IMR-90 (cell line): ENCODE measurements at regions not wholly inside any gene's neighbourhood (a gene's known extent, or its start where the extent isn't known, plus 50 kb on each side); places are given as distances from the start of the nearest gene placed in this dataset.

Experiments used
- ATAC-seq: fragments of 200-7000 bp; cut with Tn5 transposase; 2 replicates; pipeline ENCODE4 v1.9.1; 2020; ENCODE audit warnings: low read depth, mild to moderate bottlenecking, moderate library complexity
- BruUV-seq: library from RNA; stranded (reverse); fragments of 400-500 nt; replicated peaks from 2 replicates; lab custom pipeline; 2021; lab: Mats Ljungman, UMichigan
- CTCF ChIA-PET: fragments of 300-600 bp; formaldehyde crosslinking; extraction: SDS; loops from one replicate; lab custom pipeline; 2021; ENCODE audit warnings: antibody characterized with exemption; lab: Yijun Ruan, JAX
- POLR2A ChIA-PET: fragments of 300-600 bp; sonication (Branson Sonifier 250); formaldehyde crosslinking; loops from one replicate; lab custom pipeline; 2022; ENCODE audit warnings: antibody characterized with exemption; ENCODE audit not compliant: unreplicated experiment; lab: Charles Lee
- DNase-seq: peaks from one replicate; pipeline ENCODE4 v3.0.0; 2013
- H2AFZ ChIP-seq: replicated peaks from 2 replicates; pipeline ENCODE3; 2013; ENCODE audit warnings: low read length, mild to moderate bottlenecking; ENCODE audit not compliant: poor library complexity
- H2AK5ac ChIP-seq: 2 replicates; pipeline ENCODE4 v1.6.1; 2013; ENCODE audit warnings: low read depth, low read length, inconsistent platforms
- H2AK9ac ChIP-seq: replicated peaks from 2 replicates; pipeline ENCODE3; 2013; ENCODE audit warnings: mild to moderate bottlenecking, low read depth, low read length, moderate library complexity; ENCODE audit not compliant: poor library complexity
- H2BK120ac ChIP-seq: 2 replicates; pipeline ENCODE4 v1.6.1; 2013; ENCODE audit warnings: low read depth, low read length, inconsistent platforms
- H2BK15ac ChIP-seq: 3 replicates; pipeline ENCODE4 v1.6.1; 2013; ENCODE audit warnings: low read depth, low read length, inconsistent platforms
- H2BK20ac ChIP-seq: 2 replicates; pipeline ENCODE4 v1.6.1; 2013; ENCODE audit warnings: low read depth, mild to moderate bottlenecking, inconsistent platforms, low read length, moderate library complexity
- H2BK5ac ChIP-seq: 2 replicates; pipeline ENCODE4 v1.6.1; 2013; ENCODE audit warnings: mild to moderate bottlenecking, low read depth, low read length, inconsistent platforms; ENCODE audit not compliant: poor library complexity, severe bottlenecking
- H3K14ac ChIP-seq: replicated peaks from 2 replicates; pipeline ENCODE4 v1.6.1; 2013; ENCODE audit warnings: low read depth, low read length, inconsistent platforms
- H3K18ac ChIP-seq: 2 replicates; pipeline ENCODE4 v1.6.1; 2013; ENCODE audit warnings: low read depth, low read length, control low read depth
- H3K23ac ChIP-seq: 2 replicates; pipeline ENCODE4 v1.6.1; 2013; ENCODE audit warnings: low read depth, low read length, inconsistent platforms
- H3K27ac ChIP-seq: 2 replicates; pipeline ENCODE4 v1.5.1; 2013; ENCODE audit warnings: mild to moderate bottlenecking, control low read depth, low read length; ENCODE audit not compliant: insufficient read depth
- H3K27me3 ChIP-seq: 2 replicates; pipeline ENCODE4 v1.6.1; 2013; ENCODE audit warnings: low read length; ENCODE audit not compliant: control insufficient read depth, insufficient read depth
- H3K36me3 ChIP-seq: 2 replicates; pipeline ENCODE4 v1.6.1; 2013; ENCODE audit warnings: low read length, mixed read lengths; ENCODE audit not compliant: control insufficient read depth, insufficient read depth
- H3K4ac ChIP-seq: 2 replicates; pipeline ENCODE4 v1.6.1; 2013; ENCODE audit warnings: low read depth, low read length, inconsistent platforms
- H3K4me1 ChIP-seq: 2 replicates; pipeline ENCODE4 v1.6.1; 2013; ENCODE audit warnings: low read length, mixed read lengths; ENCODE audit not compliant: control insufficient read depth, insufficient read depth
- H3K4me2 ChIP-seq: 2 replicates; pipeline ENCODE4 v1.6.1; 2013; ENCODE audit warnings: low read depth, mild to moderate bottlenecking, control low read depth, low read length, moderate library complexity
- H3K4me3 ChIP-seq: 2 replicates; pipeline ENCODE4 v1.5.1; 2013; ENCODE audit warnings: low read depth, mild to moderate bottlenecking, control low read depth, low read length, moderate library complexity; ENCODE audit not compliant: insufficient read depth
- H3K56ac ChIP-seq: 2 replicates; pipeline ENCODE4 v1.6.1; 2013; ENCODE audit warnings: low read length, inconsistent platforms; ENCODE audit not compliant: insufficient read depth; ENCODE audit errors: extremely low read depth
- H3K79me1 ChIP-seq, 2 experiments: 2 replicates each; pipeline ENCODE4 v1.6.1; 2013; ENCODE audit warnings: low read length in 2 of 2, inconsistent platforms in 1 of 2, low read depth in 1 of 2
- H3K9ac ChIP-seq: 2 replicates; pipeline ENCODE4 v1.6.1; 2013; ENCODE audit warnings: low read depth, low read length, control low read depth
- H3K9me1 ChIP-seq: 2 replicates; pipeline ENCODE4 v1.6.1; 2013; ENCODE audit warnings: low read length, inconsistent platforms; ENCODE audit not compliant: insufficient read depth
- H3K9me3 ChIP-seq: 2 replicates; pipeline ENCODE4 v1.6.1; 2013; ENCODE audit warnings: low read length; ENCODE audit not compliant: control insufficient read depth, insufficient read depth
- H4K20me1 ChIP-seq: 2 replicates; pipeline ENCODE4 v1.6.1; 2013; ENCODE audit warnings: low read length, inconsistent platforms; ENCODE audit not compliant: insufficient read depth
- H4K5ac ChIP-seq: 2 replicates; pipeline ENCODE4 v1.6.1; 2013; ENCODE audit warnings: mild to moderate bottlenecking, low read depth, low read length, control low read depth
- H4K8ac ChIP-seq, 2 experiments: 2 replicates each; pipeline ENCODE4 v1.6.1; 2013; ENCODE audit warnings: low read depth in 2 of 2, low read length in 2 of 2, control low read depth in 1 of 2, inconsistent platforms in 1 of 2
- H4K91ac ChIP-seq: 2 replicates; pipeline ENCODE4 v1.6.1; 2013; ENCODE audit warnings: low read depth, low read length, inconsistent platforms; ENCODE audit not compliant: insufficient read depth
- BHLHE40 ChIP-seq: fragments of 150-350 bp; IDR thresholded peaks from 2 replicates; pipeline ENCODE4 v1.6.1; 2016; ENCODE audit warnings: mild to moderate bottlenecking, low read depth, low read length
- CEBPB ChIP-seq: IDR thresholded peaks from 2 replicates; pipeline ENCODE4 v1.6.1; 2012; ENCODE audit warnings: low read depth, low read length, improper control_type of control experiment
- CHD1 ChIP-seq: IDR thresholded peaks from 2 replicates; pipeline ENCODE4 v1.6.1; 2012; ENCODE audit warnings: low read depth, low read length, improper control_type of control experiment
- FOS ChIP-seq: fragments of 150-350 bp; IDR thresholded peaks from 2 replicates; pipeline ENCODE4 v1.6.1; 2016; ENCODE audit warnings: low read depth, low read length
- MAZ ChIP-seq: IDR thresholded peaks from 2 replicates; pipeline ENCODE4 v1.6.1; 2012; ENCODE audit warnings: low read depth, mild to moderate bottlenecking, low read length, improper control_type of control experiment, moderate library complexity, borderline replicate concordance
- MXI1 ChIP-seq: IDR thresholded peaks from 2 replicates; pipeline ENCODE4 v1.6.1; 2012; ENCODE audit warnings: low read depth, mild to moderate bottlenecking, low read length, moderate library complexity, borderline replicate concordance
- POLR2A ChIP-seq: IDR thresholded peaks from 2 replicates; pipeline ENCODE4 v1.6.1; 2012; ENCODE audit warnings: mild to moderate bottlenecking, low read depth, low read length
- RCOR1 ChIP-seq: IDR thresholded peaks from 2 replicates; pipeline ENCODE4 v1.6.1; 2012; ENCODE audit warnings: mild to moderate bottlenecking, low read length, improper control_type of control experiment; ENCODE audit not compliant: insufficient replicate concordance
- RFX5 ChIP-seq: IDR thresholded peaks from 2 replicates; pipeline ENCODE4 v1.8.0; 2012; ENCODE audit warnings: low read depth, mild to moderate bottlenecking, low read length, moderate library complexity
- SMC3 ChIP-seq: fragments of 150-350 bp; IDR thresholded peaks from 2 replicates; pipeline ENCODE4 v1.6.1; 2016; ENCODE audit warnings: low read depth, mild to moderate bottlenecking, antibody characterized with exemption, low read length, moderate library complexity
- WGBS, 2 experiments: methylation state at CpG; one replicate each; pipeline versions ENCODE4 v1.1.5 to v1.1.7; 2013; ENCODE audit warnings: missing lambda C conversion rate in 2 of 2; ENCODE audit not compliant: insufficient read length in 1 of 2; ENCODE audit errors: extremely low coverage in 2 of 2; 5-methylcytosine and 5-hydroxymethylcytosine counted together
- dilution Hi-C: fragments of 300-500 bp; cut with HindIII; formaldehyde crosslinking; loops from one replicate; pipeline ENCODE4 v1.14.3; 2018; ENCODE audit warnings: low sequenced_read_pairs; ENCODE audit not compliant: unreplicated experiment
- in situ Hi-C: fragments of 300-500 bp; cut with MboI; formaldehyde crosslinking; loops from 3 replicates; pipeline ENCODE4 v1.14.3; 2019; ENCODE audit warnings: low sequenced_read_pairs, inconsistent platforms, mixed read lengths
- intact Hi-C: fragments of 100-400 bp; cut with micrococcal nuclease; formaldehyde crosslinking; loops from 2 replicates; pipeline ENCODE4 v1.10.0; 2022
- TF ChIP-seq, protein P1 (sequence below): conservative IDR thresholded peaks from 2 replicates; pipeline ENCODE4 v1.5.1; 2012; ENCODE audit warnings: mild to moderate bottlenecking, low read depth, low read length, improper control_type of control experiment
- TF ChIP-seq, protein P2 (sequence below): fragments of 150-350 bp; IDR thresholded peaks from 2 replicates; pipeline ENCODE4 v1.6.1; 2016; ENCODE audit warnings: low read depth, mild to moderate bottlenecking, low read length, moderate library complexity, borderline replicate concordance

DNA sequence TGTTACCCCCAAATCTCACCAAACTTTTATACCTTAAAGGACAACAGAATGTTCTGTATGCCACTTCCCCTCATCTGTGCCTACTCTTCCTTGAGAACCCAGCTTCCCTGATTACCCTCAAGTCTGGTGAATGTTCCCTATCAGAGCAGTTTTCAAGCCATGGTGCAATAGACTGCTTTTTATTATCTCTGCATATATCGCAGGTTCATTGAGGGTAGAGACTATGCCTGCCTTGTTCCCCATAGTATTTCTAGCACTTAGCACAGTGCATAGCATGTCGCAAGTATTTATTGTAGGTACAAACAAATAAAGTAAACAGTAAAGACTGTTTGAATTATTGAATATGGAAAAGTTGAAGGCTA is 146.6 kb downstream of the HAUS1 start:
- Histone ChIP-seq H3K27me3 (no peaks in the 10 kb centered on the region), H3K9me1 (peaks cover 10% of the 10 kb centered on the region; the same call in 1 of the 2 replicates), H3K23ac (peak overlapping the region; percentile 4; the same call in 1 of the 2 replicates), H3K9me3 (no peaks in the 10 kb centered on the region), H3K4me1 (peaks cover 8% of the 10 kb centered on the region), H3K4ac (peak overlapping the region; percentile 81), H3K14ac (peak overlapping the region; percentile 81), H2AK9ac (no peak overlapping the region), H3K18ac (peak overlapping the region; percentile 3; the same call in 1 of the 2 replicates), H3K9ac (peak overlapping the region; percentile 36; the same call in 1 of the 2 replicates), H4K8ac (peak overlapping the region; percentile 3 to 61; a peak in 2 of 4 replicates), H3K27ac (peak overlapping the region; percentile 15; the same call in 1 of the 2 replicates), H4K20me1 (no peaks in the 10 kb centered on the region), H4K91ac (peak overlapping the region; percentile 31; the same call in 1 of the 2 replicates), H2BK120ac (peak overlapping the region; percentile 56), H2AFZ (no peak overlapping the region), H3K56ac (peak overlapping the region; percentile 24; the same call in 1 of the 2 replicates), H3K36me3 (peaks cover 1% of the 10 kb centered on the region; the same call in 1 of the 2 replicates), H2BK15ac (peak overlapping the region; percentile 37; the same call in 2 of the 3 replicates), H2BK20ac (peak overlapping the region; percentile 66), H2BK5ac (peak overlapping the region; percentile 70), H4K5ac (peak overlapping the region; percentile 3), H3K4me2 (peak overlapping the region; percentile 75; the same call in 1 of the 2 replicates), H2AK5ac (peak overlapping the region; percentile 63; the same call in 1 of the 2 replicates), H3K4me3 (no peak overlapping the region), H3K79me1 (peaks cover 42 to 53% of the 10 kb centered on the region in 2 experiments)
- no CpG with 5 or more reads among the region's 2 CpGs for WGBS, 2 experiments
- dilution Hi-C loops (no loop called here), intact Hi-C loops (loop anchor here (5.0 kb wide), 1 partner anchor 73 kb away; no protein-coding TSS in a partner anchor), in situ Hi-C loops (no loop called here)
- ChIA-PET POLR2A (no interaction called here), CTCF (no interaction called here)
- peak; percentile 32 for ATAC-seq
- no TSS peak for BruUV-seq
- TF ChIP-seq MXI1 (no peak), SMC3 (no peak), POLR2A (no peak), MAZ (no peak), CHD1 (no peak), CEBPB (no peak), BHLHE40 (no peak), RFX5 (no peak), RCOR1 (no peak), FOS (no peak)
- TF ChIP-seq, protein P1, sequence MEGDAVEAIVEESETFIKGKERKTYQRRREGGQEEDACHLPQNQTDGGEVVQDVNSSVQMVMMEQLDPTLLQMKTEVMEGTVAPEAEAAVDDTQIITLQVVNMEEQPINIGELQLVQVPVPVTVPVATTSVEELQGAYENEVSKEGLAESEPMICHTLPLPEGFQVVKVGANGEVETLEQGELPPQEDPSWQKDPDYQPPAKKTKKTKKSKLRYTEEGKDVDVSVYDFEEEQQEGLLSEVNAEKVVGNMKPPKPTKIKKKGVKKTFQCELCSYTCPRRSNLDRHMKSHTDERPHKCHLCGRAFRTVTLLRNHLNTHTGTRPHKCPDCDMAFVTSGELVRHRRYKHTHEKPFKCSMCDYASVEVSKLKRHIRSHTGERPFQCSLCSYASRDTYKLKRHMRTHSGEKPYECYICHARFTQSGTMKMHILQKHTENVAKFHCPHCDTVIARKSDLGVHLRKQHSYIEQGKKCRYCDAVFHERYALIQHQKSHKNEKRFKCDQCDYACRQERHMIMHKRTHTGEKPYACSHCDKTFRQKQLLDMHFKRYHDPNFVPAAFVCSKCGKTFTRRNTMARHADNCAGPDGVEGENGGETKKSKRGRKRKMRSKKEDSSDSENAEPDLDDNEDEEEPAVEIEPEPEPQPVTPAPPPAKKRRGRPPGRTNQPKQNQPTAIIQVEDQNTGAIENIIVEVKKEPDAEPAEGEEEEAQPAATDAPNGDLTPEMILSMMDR, result no peak
- TF ChIP-seq, protein P2, sequence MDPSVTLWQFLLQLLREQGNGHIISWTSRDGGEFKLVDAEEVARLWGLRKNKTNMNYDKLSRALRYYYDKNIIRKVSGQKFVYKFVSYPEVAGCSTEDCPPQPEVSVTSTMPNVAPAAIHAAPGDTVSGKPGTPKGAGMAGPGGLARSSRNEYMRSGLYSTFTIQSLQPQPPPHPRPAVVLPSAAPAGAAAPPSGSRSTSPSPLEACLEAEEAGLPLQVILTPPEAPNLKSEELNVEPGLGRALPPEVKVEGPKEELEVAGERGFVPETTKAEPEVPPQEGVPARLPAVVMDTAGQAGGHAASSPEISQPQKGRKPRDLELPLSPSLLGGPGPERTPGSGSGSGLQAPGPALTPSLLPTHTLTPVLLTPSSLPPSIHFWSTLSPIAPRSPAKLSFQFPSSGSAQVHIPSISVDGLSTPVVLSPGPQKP, result no peak
- DNase-seq, result no peak
